Activated naive CD4-positive, alpha-beta T cell treated with anti-CD3 and anti-CD28 coated beads, Interleukin-2, amount 50 U/mL, for 16 hours (primary cell): ENCODE measurements at regions not wholly inside any gene's neighbourhood (a gene's known extent, or its start where the extent isn't known, plus 50 kb on each side); places are given as distances from the start of the nearest gene placed in this dataset.

Experiments
- DNase-seq: peaks from one replicate; pipeline ENCODE4 v3.0.0-alpha.2; 2020

DNA sequence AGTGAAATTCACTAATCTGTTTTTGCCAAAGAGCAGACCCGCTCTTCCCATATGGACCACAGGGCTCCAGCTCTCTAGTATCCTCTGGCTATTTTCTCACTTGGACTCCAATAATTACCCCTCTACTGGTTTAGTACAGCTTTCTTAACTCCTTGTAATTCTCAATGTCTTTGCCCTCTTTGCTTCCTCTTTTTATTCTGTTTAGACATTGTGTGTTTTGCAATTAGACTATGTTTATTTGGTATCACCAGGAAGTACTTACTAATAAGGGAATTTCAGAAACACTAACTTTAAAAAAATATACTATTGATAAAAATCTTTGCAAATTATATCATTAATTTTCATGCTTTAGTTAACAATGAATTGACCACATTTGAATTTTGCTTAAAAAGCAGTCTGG lies 111.6 kb upstream of the OBI1 start:
- DNase-seq, result no peak

DNA sequence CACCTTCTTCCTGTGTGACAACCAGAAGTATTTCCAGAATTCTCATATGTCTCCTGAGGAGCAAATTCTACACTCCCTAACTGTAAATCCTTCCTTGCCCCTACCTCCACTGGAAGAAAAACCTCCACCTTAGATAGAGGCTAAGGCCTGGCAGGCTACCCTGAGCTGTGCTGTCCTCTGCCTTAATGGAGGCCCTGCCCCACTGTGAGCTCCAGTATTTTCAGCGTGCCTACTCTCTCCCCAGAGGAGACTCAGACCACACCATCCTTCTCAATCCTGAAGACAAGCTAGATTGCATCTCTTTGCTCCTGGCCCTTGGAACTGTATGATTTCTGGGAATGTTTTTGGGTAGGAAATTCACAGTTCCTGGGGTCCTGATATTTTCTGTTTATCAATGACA lies 110.0 kb upstream of the OBI1 start:
- DNase-seq, result no peak

DNA sequence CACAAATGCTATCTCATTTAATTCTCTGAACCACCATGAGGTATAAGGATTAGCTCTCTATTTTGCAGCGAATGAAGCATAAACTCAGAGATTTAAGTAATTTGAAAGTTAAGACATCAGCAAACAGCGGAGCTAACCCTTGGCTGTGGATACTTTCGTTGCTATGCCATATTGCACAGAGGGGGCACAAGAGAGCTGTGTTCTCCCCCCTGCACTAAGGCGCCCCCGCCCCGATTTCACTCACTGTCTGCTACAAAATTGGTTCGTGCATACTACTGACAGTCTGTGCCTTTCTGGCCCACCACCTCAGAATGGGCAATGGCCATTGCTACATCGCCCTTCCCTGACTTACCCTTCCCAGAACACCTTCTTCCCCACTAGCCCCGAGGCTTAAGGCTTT lies 105.7 kb upstream of the OBI1 start:
- DNase-seq, result no peak

DNA sequence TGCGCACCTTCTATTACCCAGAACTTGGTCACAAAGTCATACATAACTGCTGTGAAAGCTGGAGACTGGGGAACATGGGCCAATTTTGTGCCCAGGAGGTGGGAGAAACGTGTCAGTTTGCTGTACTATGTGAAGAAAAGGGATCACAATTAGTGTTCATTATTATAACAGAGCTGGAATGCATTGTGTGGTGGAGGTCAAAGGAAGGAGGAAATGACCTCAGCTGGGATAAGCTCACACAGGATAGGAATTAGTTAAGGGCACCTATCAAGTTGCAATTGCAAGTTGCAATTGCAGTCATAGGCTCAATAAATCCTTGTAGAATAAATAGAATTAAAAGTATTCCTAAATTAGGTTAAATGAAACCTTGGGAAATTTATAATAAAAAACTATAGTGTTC lies 103.9 kb upstream of the OBI1 start:
- DNase-seq, result no peak

GRCh38 chr13:78759704-78760103 lies 100.7 kb upstream of the OBI1 start:
- DNase-seq, result no peak

DNA sequence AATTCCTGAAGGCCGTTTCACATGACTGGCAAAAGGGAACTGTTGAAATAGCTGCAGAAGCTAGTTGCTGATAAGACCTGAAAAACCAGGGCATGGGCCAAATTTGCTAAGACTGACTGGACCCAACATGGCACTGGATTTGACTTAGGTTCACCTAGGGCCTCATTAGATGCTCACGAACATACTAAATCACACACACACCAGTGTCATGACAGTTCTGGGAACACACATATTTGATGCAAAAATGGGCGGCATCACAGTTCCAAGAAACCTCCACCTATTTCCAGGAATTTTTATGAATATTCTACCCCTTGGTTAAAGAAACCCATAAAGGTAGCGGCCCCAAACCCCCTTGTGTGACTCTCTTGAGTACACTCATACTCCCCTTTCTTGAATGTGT lies 99.6 kb upstream of the OBI1 start:
- DNase-seq, result no peak

GRCh38 chr13:78753435-78753834 lies 94.5 kb upstream of the OBI1 start:
- no peak for DNase-seq

GRCh38 chr13:78750735-78751134 lies 91.8 kb upstream of the OBI1 start:
- no peak for DNase-seq

GRCh38 chr13:78743973-78744372 lies 85.0 kb upstream of the OBI1 start:
- no peak for DNase-seq

- no peak for DNase-seq
These were observed 83.7 kb upstream of the OBI1 start for GRCh38 chr13:78742659-78743058.

DNA sequence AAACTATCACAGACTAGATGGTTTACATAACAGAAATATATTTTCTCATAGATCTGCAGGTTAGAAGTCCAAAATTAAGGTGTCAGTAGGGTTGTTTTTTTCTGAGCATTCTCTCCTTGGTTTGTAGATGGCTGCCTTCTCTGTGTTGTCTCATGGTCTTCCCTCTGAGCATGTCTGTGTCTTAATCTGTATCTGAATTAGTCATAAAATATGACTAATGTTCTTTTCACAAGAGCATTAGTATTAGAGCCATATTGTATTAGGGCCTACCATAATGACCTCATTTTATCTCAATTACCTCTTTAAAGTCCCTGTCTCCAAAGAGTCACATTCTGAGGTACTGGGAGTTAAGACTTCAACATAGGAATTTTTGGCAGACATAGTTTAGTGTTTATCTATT lies 77.2 kb upstream of the OBI1 start:
- no peak for DNase-seq

DNA sequence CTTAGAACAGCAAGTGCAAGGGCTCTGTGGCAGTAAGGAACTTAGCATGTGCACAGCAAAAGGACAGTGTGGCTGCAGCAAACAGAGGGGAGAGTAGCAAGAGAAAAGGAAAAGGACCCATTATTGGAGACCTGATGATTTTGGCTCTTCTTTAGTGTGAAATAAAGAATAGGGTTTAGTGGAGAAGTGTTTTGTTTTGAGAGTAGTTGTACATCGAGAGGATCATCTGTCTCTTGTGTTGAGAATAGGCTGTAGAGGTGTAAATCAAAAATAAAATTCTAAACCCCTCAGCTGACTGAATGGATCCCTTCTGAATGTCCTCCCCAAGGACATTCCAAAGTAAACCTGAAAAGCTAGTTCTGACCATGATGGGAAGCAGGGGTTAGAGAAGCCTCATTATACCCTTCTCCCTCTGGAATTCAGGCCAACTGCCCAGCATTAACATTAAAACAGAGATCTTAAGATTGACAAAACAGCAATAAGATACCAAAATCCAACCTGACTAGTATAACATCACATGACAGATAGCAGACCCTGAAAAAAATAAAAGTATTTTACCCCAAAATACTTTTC lies 73.6 kb upstream of the OBI1 start:
- no peak for DNase-seq

GRCh38 chr13:78722700-78723099 lies 63.7 kb upstream of the OBI1 start:
- DNase-seq, result no peak

- no peak for DNase-seq
These were observed 60.4 kb upstream of the OBI1 start for GRCh38 chr13:78719367-78719766.

GRCh38 chr13:78714717-78715116 lies 55.8 kb upstream of the OBI1 start:
- no peak for DNase-seq

DNA sequence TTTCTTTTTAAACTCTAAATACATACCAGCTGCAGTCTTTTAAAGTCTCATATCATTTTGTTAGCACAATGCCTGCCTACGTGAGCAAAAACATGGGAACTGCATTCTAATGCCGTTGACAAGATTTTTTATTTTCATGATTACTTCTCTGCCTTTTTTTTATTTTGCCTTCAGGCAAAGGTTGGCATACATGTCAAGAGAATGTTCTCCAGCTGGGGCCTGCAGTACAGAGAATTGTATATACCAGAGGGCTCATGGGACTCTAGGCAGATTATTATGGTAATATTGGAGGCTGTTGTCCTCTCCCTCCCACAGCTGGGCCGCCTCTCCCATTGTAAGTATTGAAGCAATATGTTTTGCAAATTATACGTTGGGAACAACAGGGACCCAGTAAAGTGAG lies 53.9 kb upstream of the OBI1 start:
- no peak for DNase-seq

GRCh38 chr13:78709028-78709427 lies 50.1 kb upstream of the OBI1 start:
- DNase-seq, result no peak
